T-helper 1 cell treated with Interleukin-12 subunit alpha and Interleukin-12 subunit beta and Interleukin-4 antibody, amounts not matched to agents 30 μg/mL and 1 μg/mL, for 36 hours (primary cell): ENCODE measurements at regions not wholly inside any gene's neighbourhood (a gene's known extent, or its start where the extent isn't known, plus 50 kb on each side); places are given as distances from the start of the nearest gene placed in this dataset.

Source experiments
- H3K27ac Mint-ChIP-seq: one replicate; pipeline ENCODE4 v1.8.0; 2021; ENCODE audit warnings: mild to moderate bottlenecking, mixed read lengths
- H3K27me3 Mint-ChIP-seq: one replicate; pipeline ENCODE4 v1.8.0; 2021; ENCODE audit warnings: low read depth, mixed read lengths
- H3K36me3 Mint-ChIP-seq: one replicate; pipeline ENCODE4 v1.8.0; 2021; ENCODE audit warnings: low read depth, mixed read lengths
- H3K4me1 Mint-ChIP-seq: one replicate; pipeline ENCODE4 v1.8.0; 2021; ENCODE audit warnings: low read depth, mixed read lengths
- H3K4me3 Mint-ChIP-seq: one replicate; pipeline ENCODE4 v1.8.0; 2021; ENCODE audit warnings: mild to moderate bottlenecking, moderate library complexity, mixed read lengths
- H3K9me3 Mint-ChIP-seq: one replicate; pipeline ENCODE4 v1.8.0; 2021; ENCODE audit warnings: mixed read lengths

DNA sequence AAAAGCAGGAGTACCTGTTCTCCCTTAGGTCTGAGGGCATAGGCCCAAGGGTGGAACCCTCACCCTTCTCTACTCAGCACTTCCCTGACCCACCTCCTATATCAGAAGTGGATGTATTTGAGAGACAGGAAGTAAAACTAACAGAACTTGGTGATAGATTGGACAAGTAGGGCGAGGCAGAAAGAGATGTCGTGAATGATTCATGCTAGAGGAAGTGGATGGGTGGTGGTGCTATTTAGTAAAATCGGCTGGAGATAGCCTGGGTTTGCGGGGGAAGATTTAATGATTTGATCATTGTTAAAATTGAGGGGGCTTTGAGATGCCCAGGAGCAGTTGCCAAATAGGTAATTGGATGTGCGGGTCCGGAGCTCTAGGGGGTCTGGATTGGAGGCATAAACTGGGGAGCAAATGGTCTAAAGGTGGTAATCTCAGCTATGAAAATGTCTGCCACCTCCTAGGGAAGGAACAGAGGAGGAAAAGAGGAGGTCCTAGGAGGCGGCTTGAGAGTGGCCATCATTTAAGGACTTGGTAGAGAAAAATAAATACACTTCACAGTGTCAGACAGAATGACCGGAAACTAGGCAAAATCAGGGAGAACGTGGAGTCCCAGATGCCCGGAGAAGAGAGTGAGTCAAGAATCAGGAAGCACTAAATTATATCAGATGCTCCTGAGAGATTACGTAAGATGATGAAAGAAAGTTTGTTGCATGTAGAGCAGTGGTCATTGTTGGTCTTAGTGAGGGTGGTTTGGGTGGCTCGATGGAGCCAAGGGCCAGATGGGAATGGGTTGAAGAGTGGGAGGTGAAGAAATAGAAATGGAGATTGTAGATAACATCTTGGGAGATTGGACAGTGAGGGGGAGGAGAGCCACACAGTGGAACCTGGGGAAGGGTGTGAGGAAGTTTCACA, 142.0 kb downstream of the CEP57L1 start:
- Mint-ChIP-seq H3K27ac (peak overlapping the region; percentile 77), H3K27me3 (no peaks in the 10 kb centered on the region), H3K4me1 (peaks cover 18% of the 10 kb centered on the region), H3K4me3 (peak overlapping the region; percentile 25), H3K9me3 (no peaks in the 10 kb centered on the region), H3K36me3 (peaks cover 3% of the 10 kb centered on the region)

- Mint-ChIP-seq H3K36me3 (peaks cover 3% of the 10 kb centered on the region), H3K9me3 (no peaks in the 10 kb centered on the region), H3K27ac (peak overlapping the region; percentile 77), H3K4me1 (peaks cover 18% of the 10 kb centered on the region), H3K4me3 (peak overlapping the region; percentile 43), H3K27me3 (no peaks in the 10 kb centered on the region)
Measured at GRCh38 chr6:109236115-109237076, 141.1 kb downstream of the CEP57L1 start.

GRCh38 chr6:109235481-109236038, 140.3 kb downstream of the CEP57L1 start:
- Mint-ChIP-seq H3K4me3 (no peak overlapping the region), H3K27me3 (no peaks in the 10 kb centered on the region), H3K36me3 (peaks cover 3% of the 10 kb centered on the region), H3K27ac (no peak overlapping the region), H3K9me3 (no peaks in the 10 kb centered on the region), H3K4me1 (peaks cover 18% of the 10 kb centered on the region)

GRCh38 chr6:109230453-109230852, 135.1 kb downstream of the CEP57L1 start:
- no peaks in the 10 kb centered on the region for H3K4me1 Mint-ChIP-seq
- H3K36me3 Mint-ChIP-seq, result no peaks in the 10 kb centered on the region
- H3K4me3 Mint-ChIP-seq, result no peak overlapping the region
- no peaks in the 10 kb centered on the region for H3K9me3 Mint-ChIP-seq
- H3K27me3 Mint-ChIP-seq, result peaks cover 9% of the 10 kb centered on the region
- H3K27ac Mint-ChIP-seq, result no peak overlapping the region

GRCh38 chr6:109229536-109229935, 134.2 kb downstream of the CEP57L1 start:
- Mint-ChIP-seq H3K4me1 (peaks cover 6% of the 10 kb centered on the region), H3K27me3 (peaks cover 13% of the 10 kb centered on the region), H3K9me3 (no peaks in the 10 kb centered on the region), H3K4me3 (no peak overlapping the region), H3K27ac (no peak overlapping the region), H3K36me3 (no peaks in the 10 kb centered on the region)

DNA sequence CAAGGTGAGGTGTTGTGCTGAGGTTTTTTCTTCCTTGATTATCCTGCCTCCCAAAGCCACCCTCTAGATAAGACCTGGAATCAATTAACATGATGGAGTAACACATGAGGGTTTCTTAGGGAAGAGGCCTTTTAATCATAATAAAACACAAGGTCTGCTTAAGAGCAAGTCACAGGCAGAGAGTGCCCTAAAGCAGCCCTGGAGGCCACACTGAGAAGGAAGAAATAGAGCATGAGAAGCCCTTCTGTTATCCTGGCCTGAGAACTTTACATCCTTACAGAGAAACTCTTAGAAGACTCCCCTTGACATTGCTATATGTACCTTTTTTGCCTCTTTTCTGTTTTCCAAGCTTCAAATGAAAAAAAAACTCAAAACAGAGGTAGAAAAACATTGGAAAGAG, 132.3 kb downstream of the CEP57L1 start:
- no peaks in the 10 kb centered on the region for H3K36me3 Mint-ChIP-seq
- H3K9me3 Mint-ChIP-seq, result no peaks in the 10 kb centered on the region
- H3K4me1 Mint-ChIP-seq, result peaks cover 11% of the 10 kb centered on the region
- no peak overlapping the region for H3K4me3 Mint-ChIP-seq
- H3K27ac Mint-ChIP-seq, result no peak overlapping the region
- H3K27me3 Mint-ChIP-seq, result peaks cover 13% of the 10 kb centered on the region

GRCh38 chr6:109226353-109226752, 131.0 kb downstream of the CEP57L1 start:
- H3K4me1 Mint-ChIP-seq, result peaks cover 15% of the 10 kb centered on the region
- H3K27ac Mint-ChIP-seq, result no peak overlapping the region
- H3K9me3 Mint-ChIP-seq, result no peaks in the 10 kb centered on the region
- no peaks in the 10 kb centered on the region for H3K36me3 Mint-ChIP-seq
- peaks cover 13% of the 10 kb centered on the region for H3K27me3 Mint-ChIP-seq
- H3K4me3 Mint-ChIP-seq, result no peak overlapping the region

GRCh38 chr6:109225946-109226345, 130.6 kb downstream of the CEP57L1 start:
- H3K4me1 Mint-ChIP-seq, result peaks cover 18% of the 10 kb centered on the region
- H3K4me3 Mint-ChIP-seq, result no peak overlapping the region
- H3K9me3 Mint-ChIP-seq, result no peaks in the 10 kb centered on the region
- no peaks in the 10 kb centered on the region for H3K36me3 Mint-ChIP-seq
- no peak overlapping the region for H3K27ac Mint-ChIP-seq
- H3K27me3 Mint-ChIP-seq, result peaks cover 13% of the 10 kb centered on the region

DNA sequence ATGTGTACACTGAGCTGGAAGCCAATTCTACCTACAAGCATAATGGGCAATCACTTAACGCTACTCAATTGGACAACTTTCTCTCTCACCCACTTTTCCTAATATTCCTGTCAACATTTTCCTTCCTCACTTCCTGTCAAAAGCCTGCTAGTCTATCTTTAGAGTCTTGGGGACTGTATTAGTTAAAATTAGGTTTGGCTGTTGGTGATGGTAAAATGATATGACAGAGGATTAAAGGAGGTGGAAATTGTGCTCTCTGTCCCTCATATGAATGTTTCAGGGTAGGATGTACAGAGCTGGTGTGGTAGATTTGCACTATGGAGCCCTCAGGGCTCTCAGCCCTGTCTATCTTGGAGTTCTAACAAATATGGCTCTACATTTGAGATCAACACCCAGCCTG, 129.7 kb downstream of the CEP57L1 start:
- Mint-ChIP-seq H3K4me3 (no peak overlapping the region), H3K4me1 (peaks cover 25% of the 10 kb centered on the region), H3K9me3 (no peaks in the 10 kb centered on the region), H3K27ac (no peak overlapping the region), H3K36me3 (no peaks in the 10 kb centered on the region), H3K27me3 (peaks cover 13% of the 10 kb centered on the region)

- Mint-ChIP-seq H3K4me1 (peaks cover 25% of the 10 kb centered on the region), H3K9me3 (no peaks in the 10 kb centered on the region), H3K36me3 (no peaks in the 10 kb centered on the region), H3K27me3 (peaks cover 13% of the 10 kb centered on the region), H3K27ac (no peak overlapping the region), H3K4me3 (no peak overlapping the region)
Measured at GRCh38 chr6:109224107-109224875, 129.0 kb downstream of the CEP57L1 start.

DNA sequence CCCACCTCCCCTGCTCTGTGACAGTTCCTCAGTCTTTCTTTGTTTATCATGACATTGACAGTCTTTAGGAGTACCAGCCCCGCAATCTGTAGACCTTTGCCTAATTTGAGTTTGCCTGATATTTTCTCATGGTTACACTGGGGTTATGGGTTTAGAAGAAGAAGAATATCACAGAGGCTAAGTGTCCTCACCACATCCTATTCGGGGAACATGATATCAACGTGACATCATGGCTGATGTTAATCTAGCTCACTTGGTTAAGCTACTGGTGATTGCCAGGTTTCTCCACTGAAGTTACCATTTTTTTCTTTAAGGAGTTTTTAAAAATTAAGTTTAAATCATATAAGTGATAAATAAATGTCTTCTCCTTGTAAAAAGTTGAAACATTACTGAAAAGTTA, 127.5 kb downstream of the CEP57L1 start:
- Mint-ChIP-seq H3K27ac (no peak overlapping the region), H3K4me3 (no peak overlapping the region), H3K4me1 (peaks cover 25% of the 10 kb centered on the region), H3K36me3 (no peaks in the 10 kb centered on the region), H3K9me3 (no peaks in the 10 kb centered on the region), H3K27me3 (peaks cover 13% of the 10 kb centered on the region)

GRCh38 chr6:109221543-109222195, 126.4 kb downstream of the CEP57L1 start:
- H3K36me3 Mint-ChIP-seq, result no peaks in the 10 kb centered on the region
- no peak overlapping the region for H3K27ac Mint-ChIP-seq
- no peak overlapping the region for H3K4me3 Mint-ChIP-seq
- H3K9me3 Mint-ChIP-seq, result no peaks in the 10 kb centered on the region
- peaks cover 14% of the 10 kb centered on the region for H3K27me3 Mint-ChIP-seq
- H3K4me1 Mint-ChIP-seq, result peaks cover 25% of the 10 kb centered on the region
